NOMO-1 treated with DMSO at 0.1 percent for 48 hours (cell line): ENCODE measurements at regions not wholly inside any gene's neighbourhood (a gene's known extent, or its start where the extent isn't known, plus 50 kb on each side); places are given as distances from the start of the nearest gene placed in this dataset.

Source experiments
- DNase-seq: peaks from one replicate; lab custom pipeline; 2025; ENCODE audit not compliant: unreplicated experiment; lab: John Stamatoyannopoulos, UW

- DNase-seq: no peak
Observed at GRCh38 chr2:39534095-39534711, 97.1 kb upstream of the MAP4K3 start.

- DNase-seq: no peak
Observed at GRCh38 chr2:39535636-39536185, 98.6 kb upstream of the MAP4K3 start.

DNA sequence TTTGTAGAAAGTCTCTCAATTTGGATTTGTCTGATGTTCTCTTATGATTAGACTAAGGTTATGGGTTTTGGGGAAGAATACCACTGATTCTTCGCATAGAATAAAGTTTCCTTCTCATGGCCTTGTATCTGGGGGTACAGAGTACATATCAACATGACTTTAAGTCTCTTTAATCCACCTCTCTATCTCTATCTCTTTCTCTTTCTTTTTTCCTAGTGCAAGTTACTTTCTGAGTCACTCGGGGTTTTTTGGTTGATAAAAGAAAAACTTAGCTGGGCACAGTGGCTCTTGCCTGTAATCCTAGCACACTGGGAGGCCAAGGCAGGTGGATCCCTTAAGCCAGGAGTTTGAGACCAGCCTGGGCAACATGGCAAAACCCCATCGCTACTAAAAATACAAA lies 100.1 kb upstream of the MAP4K3 start:
- no peak for DNase-seq

GRCh38 chr2:39538718-39539117 lies 101.6 kb upstream of the MAP4K3 start:
- no peak for DNase-seq

- DNase-seq: no peak
Observed at GRCh38 chr2:39540414-39540813, 103.3 kb upstream of the MAP4K3 start.

GRCh38 chr2:39541011-39541930 lies 104.2 kb upstream of the MAP4K3 start:
- no peak for DNase-seq

- DNase-seq: no peak
Observed at GRCh38 chr2:39542523-39542922, 105.4 kb upstream of the MAP4K3 start.

GRCh38 chr2:39545957-39546356 lies 108.9 kb upstream of the MAP4K3 start:
- DNase-seq: no peak

DNA sequence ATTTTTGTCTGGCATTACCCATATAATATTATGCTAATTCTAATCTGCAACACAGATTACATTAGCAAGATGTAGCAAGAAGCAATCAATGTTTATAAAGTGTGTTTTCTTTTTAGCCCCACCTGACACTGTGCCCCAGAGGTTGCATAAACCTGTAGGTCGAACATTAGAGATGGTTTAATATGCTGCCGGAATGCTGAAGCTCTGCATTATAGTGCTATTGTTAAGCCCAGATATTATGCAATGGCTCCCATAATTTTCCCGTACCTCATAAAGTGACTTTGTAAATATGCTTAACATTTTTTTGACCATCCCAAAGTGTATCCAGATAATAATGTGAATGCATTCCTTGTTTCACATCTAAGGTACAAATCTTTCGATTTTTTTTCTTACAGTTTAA lies 109.3 kb upstream of the MAP4K3 start:
- no peak for DNase-seq

GRCh38 chr2:39546937-39547336 lies 109.9 kb upstream of the MAP4K3 start:
- DNase-seq: no peak

GRCh38 chr2:39547811-39548719 lies 111.0 kb upstream of the MAP4K3 start:
- DNase-seq: no peak

DNA sequence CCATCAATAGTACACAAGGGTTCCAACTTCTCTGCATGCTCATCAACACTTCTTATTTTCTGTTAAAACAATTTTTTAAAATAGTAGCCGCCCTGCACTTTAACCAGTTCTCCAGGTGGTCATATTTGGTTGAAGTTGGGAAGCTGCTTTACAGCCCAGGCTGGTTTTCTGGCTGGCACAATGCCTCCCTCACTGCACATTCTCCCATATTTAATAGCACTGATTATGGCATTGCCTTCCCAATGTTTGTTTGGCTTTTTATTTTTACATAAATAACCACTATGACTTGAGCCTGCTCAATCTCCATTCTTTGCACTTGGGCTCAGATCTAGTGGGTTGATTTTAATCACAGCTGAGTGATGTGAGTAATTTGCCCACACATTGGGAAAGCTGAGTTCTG lies 111.9 kb upstream of the MAP4K3 start:
- DNase-seq: no peak

- no peak for DNase-seq
Observed at GRCh38 chr2:39549718-39550464, 112.8 kb upstream of the MAP4K3 start.

GRCh38 chr2:39550701-39551285 lies 113.7 kb upstream of the MAP4K3 start:
- no peak for DNase-seq

GRCh38 chr2:39558906-39559305 lies 106.8 kb upstream of the TMEM178A start:
- DNase-seq: no peak

DNA sequence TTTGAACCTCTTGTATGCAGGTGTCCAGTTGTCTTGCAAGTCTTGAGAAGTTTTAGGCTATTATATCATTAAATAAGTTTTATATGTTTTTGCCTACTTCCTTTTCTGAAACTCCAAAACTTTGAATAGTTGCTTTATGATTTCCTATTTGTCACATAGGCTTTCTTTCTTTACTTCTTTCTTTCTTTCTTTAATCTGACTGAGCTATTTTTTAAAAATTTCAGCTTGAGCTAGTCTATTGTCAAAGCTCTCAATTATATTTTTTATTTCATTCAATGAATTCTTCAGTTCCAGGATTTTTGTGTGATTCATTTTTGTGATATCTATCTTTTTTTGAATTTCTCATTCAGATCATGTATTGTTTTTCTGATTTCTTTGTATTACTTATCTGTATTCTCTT lies 102.1 kb upstream of the TMEM178A start:
- DNase-seq: no peak

GRCh38 chr2:39567507-39567906 lies 98.2 kb upstream of the TMEM178A start:
- DNase-seq: no peak

- DNase-seq: no peak
Observed at GRCh38 chr2:39568116-39568515, 97.6 kb upstream of the TMEM178A start.

GRCh38 chr2:39568561-39569006 lies 97.1 kb upstream of the TMEM178A start:
- no peak for DNase-seq

GRCh38 chr2:39570130-39570555 lies 95.6 kb upstream of the TMEM178A start:
- DNase-seq: no peak
